Uterus (tissue), 2 donors: ENCODE measurements at regions not wholly inside any gene's neighbourhood (a gene's known extent, or its start where the extent isn't known, plus 50 kb on each side); places are given as distances from the start of the nearest gene placed in this dataset.

Experiments used
- CTCF ChIP-seq, 4 experiments: fragments of 200-600 bp in 2 of 4; fragments of 450-650 bp in 2 of 4; sonication (generic) in 2 of 4; IDR thresholded peaks; one replicate each; pipeline ENCODE4 v1.5.1; 2016 to 2019; ENCODE audit warnings: antibody characterized with exemption in 4 of 4, mild to moderate bottlenecking in 2 of 4, moderate library complexity in 1 of 4
- POLR2A ChIP-seq, 2 donors: fragments of 450-650 bp; IDR thresholded peaks; one replicate each; pipeline ENCODE4 v1.6.1; 2016; ENCODE audit warnings: antibody characterized with exemption in 2 of 2, mild to moderate bottlenecking in 1 of 2, moderate library complexity in 1 of 2

- TF ChIP-seq CTCF (IDR thresholded peaks at IDR 0.05), result no peak
- no peak for TF ChIP-seq POLR2A (IDR thresholded peaks at IDR 0.05)
Measured at GRCh38 chr6:115753446-115753845, 307.2 kb downstream of the FRK start.
